ENCODE measurements at regions not wholly inside any gene's neighbourhood (a gene's known extent, or its start where the extent isn't known, plus 50 kb on each side); places are given as distances from the start of the nearest gene placed in this dataset.
"Not testable (repeated sequence)": the region's sequence is repeated elsewhere in the genome, so short reads cannot be mapped to it uniquely, and the experiment has no call there.

GRCh38 chr14:76264384-76264783, 111.6 kb upstream of the ESRRB start:
- DNase-seq: no peak

- DNase-seq: peak; percentile 57
Measured at GRCh38 chr14:76267322-76268046, 108.5 kb upstream of the ESRRB start.

- DNase-seq: no peak
Measured at GRCh38 chr14:76268047-76268431, 107.9 kb upstream of the ESRRB start.

GRCh38 chr14:76268700-76269099, 107.2 kb upstream of the ESRRB start:
- no peak for DNase-seq

GRCh38 chr14:76271041-76271755, 104.7 kb upstream of the ESRRB start:
- no peak for DNase-seq

GRCh38 chr14:76272349-76272748, 103.6 kb upstream of the ESRRB start:
- DNase-seq: no peak

GRCh38 chr14:76272774-76273173, 103.2 kb upstream of the ESRRB start:
- DNase-seq: no peak

- no peak for DNase-seq
Measured at GRCh38 chr14:76273346-76273745, 102.6 kb upstream of the ESRRB start.

- DNase-seq: no peak
Measured at GRCh38 chr14:76274324-76274723, 101.6 kb upstream of the ESRRB start.

GRCh38 chr14:76277586-76278130, 98.3 kb upstream of the ESRRB start:
- DNase-seq: no peak

GRCh38 chr14:76280221-76280620, 95.7 kb upstream of the ESRRB start:
- DNase-seq: no peak

GRCh38 chr14:76282581-76282980, 93.4 kb upstream of the ESRRB start:
- no peak for DNase-seq

GRCh38 chr14:76287063-76287462, 88.9 kb upstream of the ESRRB start:
- DNase-seq: no peak

- DNase-seq: no peak
Measured at GRCh38 chr14:76289276-76289675, 86.7 kb upstream of the ESRRB start.

GRCh38 chr14:76292561-76292960, 83.4 kb upstream of the ESRRB start:
- no peak for DNase-seq

GRCh38 chr14:76293221-76293620, 82.7 kb upstream of the ESRRB start:
- no peak for DNase-seq

- no peak for DNase-seq
Measured at GRCh38 chr14:76293923-76294322, 82.0 kb upstream of the ESRRB start.

GRCh38 chr14:76294876-76295275, 81.1 kb upstream of the ESRRB start:
- DNase-seq: no peak

GRCh38 chr14:76298896-76299295, 77.0 kb upstream of the ESRRB start:
- DNase-seq: no peak

- DNase-seq: not testable (repeated sequence)
Measured at GRCh38 chr14:76303188-76303587, 72.7 kb upstream of the ESRRB start.

GRCh38 chr14:76304536-76305267, 71.2 kb upstream of the ESRRB start:
- DNase-seq: no peak

- DNase-seq: no peak
Measured at GRCh38 chr14:76305268-76305826, 70.6 kb upstream of the ESRRB start.

- DNase-seq: no peak
Measured at GRCh38 chr14:76306131-76306530, 69.8 kb upstream of the ESRRB start.

All from EL (cell line).